RKO (cell line): ENCODE measurements at regions not wholly inside any gene's neighbourhood (a gene's known extent, or its start where the extent isn't known, plus 50 kb on each side); places are given as distances from the start of the nearest gene placed in this dataset.

Source experiments
- DNase-seq: peaks from one replicate; pipeline ENCODE4 v3.0.0-alpha.2; 2016; ENCODE audit warnings: low spot score

DNA sequence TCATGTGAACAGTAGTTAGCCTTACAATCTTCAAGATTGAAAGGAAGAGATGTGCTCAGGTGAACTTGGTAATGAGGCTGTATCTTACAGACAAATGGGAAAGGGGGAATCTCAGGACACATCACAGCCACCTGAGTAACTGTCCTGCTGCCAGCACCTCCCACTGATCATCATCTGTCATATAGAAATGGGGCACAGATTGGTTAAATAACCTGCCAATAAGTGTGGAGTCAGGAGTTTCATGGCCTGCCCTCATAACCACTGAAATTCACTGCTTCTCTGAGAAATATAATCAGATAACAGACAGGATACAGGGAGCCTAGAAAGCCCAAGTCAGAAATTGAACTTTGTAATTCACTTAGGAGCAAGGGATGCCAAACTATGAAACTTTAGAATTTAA, 64.9 kb upstream of the TAS2R16 start:
- no peak for DNase-seq

DNA sequence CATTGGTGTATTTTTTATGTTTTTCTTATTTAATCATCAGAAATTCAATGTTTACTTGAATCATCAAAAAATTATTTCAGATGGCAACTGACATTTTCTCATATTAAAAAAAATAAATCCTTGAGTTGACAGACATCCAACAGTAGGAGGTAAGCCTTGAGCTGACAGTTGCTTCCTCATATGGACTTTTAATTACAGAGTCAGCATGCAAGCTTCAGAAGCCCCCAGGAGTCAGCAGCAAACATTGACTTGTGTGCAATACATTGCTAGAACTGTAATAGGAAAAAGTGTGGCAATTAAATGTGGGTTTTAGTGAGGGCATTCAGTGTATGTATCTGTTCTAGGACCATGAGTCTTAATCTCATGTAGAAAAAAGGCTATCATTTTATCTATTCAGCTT, 62.4 kb upstream of the TAS2R16 start:
- no peak for DNase-seq

GRCh38 chr7:123054357-123055133, 59.0 kb upstream of the TAS2R16 start:
- DNase-seq = peak; percentile 16

GRCh38 chr7:123051916-123052315, 56.4 kb upstream of the TAS2R16 start:
- DNase-seq = no peak

GRCh38 chr7:123047955-123048354, 52.5 kb upstream of the TAS2R16 start:
- no peak for DNase-seq
